ENCODE measurements at regions not wholly inside any gene's neighbourhood (a gene's known extent, or its start where the extent isn't known, plus 50 kb on each side); places are given as distances from the start of the nearest gene placed in this dataset.

DNA sequence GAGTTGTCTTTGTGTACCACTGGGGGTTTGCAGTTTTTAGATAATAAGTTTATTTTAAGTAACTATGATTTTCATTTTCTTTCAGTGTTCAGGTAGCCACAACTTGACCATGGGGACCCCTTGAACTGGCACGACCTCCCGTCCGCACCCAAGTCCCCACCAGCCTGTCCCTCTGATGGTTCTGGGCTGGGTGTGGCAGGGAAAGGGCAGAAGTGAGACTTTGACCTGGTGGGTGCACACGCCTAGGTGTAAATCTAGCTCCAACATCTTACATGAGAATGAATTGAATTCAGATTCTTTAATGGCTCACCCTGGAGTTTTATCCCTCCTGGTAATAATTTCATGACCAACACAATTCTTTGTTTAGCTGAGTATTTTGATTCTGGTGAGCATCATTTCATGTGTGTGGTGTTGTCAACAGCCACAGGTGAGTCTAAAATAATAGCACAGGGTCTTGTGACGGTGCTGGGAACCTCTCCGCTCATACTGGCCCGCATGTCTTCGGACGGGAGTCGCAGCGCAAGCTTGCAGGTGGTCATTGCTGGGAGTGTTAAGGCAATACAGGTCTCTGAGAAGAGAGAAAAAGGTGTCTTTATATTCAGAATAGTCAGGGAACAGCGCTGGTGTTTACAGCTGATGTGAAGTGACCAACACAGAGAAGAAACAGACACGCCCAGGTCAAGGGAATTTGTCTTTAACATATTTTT lies 50.8 kb upstream of the POFUT2 start:
- H3K36me3 Mint-ChIP-seq: no peaks in the 10 kb centered on the region
- no peak overlapping the region for H3K4me3 Mint-ChIP-seq
- H3K27ac Mint-ChIP-seq: no peak overlapping the region
- no peak for ATAC-seq
- no peak for DNase-seq (ENCODE audit: low spot score in 2 of 2)
- no peaks in the 10 kb centered on the region for H3K4me1 Mint-ChIP-seq
- H3K9me3 Mint-ChIP-seq: no peaks in the 10 kb centered on the region

DNA sequence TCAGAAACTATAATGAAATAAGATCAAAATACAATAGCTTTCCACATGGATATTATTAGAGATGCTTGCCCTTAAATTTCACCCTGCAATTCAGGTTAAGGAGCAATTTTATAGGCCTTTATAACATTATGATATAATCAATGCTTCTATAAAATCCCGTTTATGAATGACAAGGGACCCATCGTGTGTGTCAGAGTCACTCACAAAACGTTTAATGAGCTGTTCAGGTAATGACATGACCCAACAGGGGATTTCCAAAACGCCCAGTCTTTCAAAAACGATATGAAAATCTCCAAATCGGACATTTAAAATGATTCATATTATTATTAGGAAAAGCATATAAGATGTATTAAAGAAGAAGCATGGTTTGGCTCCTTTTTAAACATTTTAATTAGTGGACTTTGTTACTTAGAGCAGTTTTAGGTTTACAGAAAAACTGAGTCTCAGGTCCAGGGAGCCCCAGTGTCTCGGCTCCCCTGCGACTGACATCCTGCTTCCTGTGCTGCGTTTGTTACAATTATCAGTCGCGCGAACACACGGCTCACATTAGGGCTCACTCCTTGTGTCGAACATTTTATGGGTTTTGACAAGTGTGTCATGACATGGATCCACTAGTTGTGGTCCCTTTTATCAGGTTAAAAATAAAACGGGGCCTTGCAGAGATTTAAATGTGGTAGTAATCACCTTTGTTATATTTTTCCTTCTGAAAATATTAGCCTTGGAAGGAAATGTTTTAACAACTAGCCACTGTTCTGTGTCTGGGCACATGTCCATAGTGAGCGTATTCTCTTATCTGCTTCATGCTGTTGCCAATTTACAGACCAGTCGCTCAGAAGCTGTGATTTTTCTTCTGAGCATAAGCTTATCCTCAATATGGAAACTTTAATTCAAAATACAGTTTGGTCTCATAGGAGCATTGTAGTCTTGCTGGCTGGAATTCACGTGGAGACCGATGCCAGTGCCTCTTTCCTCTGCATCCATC lies 52.0 kb upstream of the POFUT2 start:
- H3K4me3 Mint-ChIP-seq: no peak overlapping the region
- DNase-seq (ENCODE audit: low spot score in 2 of 2) (no peak), ATAC-seq (peak; percentile 49)
- no peaks in the 10 kb centered on the region for H3K4me1 Mint-ChIP-seq
- H3K27ac Mint-ChIP-seq: no peak overlapping the region
- no peaks in the 10 kb centered on the region for H3K36me3 Mint-ChIP-seq
- no peaks in the 10 kb centered on the region for H3K9me3 Mint-ChIP-seq

DNA sequence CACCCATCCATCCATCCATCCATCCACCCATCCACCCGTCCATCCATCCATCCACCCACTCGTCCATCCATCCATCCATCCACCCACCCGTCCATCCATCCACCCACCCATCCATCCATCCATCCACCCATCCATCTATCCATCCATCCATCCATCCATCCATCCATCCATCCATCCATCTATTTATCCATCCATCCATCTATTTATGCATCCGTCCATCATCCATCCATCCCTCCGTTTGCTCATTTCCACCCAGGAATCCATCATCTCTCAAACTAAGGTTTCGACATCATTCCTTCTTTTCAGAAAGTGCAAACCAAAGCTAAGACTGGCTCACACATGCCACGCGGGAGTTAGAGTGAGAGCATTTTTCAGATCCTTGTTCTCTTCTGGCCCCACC lies 52.8 kb upstream of the POFUT2 start:
- no peak for DNase-seq (ENCODE audit: low spot score in 2 of 2)
- Mint-ChIP-seq H3K4me1 (no peaks in the 10 kb centered on the region), H3K4me3 (no peak overlapping the region), H3K9me3 (no peaks in the 10 kb centered on the region), H3K27ac (no peak overlapping the region), H3K36me3 (no peaks in the 10 kb centered on the region)
- no peak for ATAC-seq

DNA sequence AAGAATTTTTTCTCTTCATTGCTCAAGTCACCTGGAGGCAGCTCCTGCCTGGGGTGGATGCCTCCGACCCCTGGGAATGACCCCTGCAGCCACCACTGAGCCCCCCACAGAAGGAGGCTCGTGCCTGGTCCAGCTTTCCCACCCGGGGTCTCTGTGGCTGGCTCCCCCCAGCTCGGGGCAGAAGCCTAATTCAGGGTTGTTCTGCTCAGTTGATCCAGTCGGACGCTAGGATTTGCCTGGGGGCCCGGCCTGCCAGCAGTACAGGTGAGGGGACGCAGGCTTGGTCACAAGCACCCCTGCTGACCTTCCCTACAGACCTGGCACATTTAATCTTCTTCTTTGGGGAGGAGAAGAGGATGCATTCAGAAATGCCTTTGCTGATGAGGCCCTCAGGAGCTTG lies 53.6 kb upstream of the POFUT2 start:
- no peak for ATAC-seq
- Mint-ChIP-seq H3K9me3 (no peaks in the 10 kb centered on the region), H3K4me1 (no peaks in the 10 kb centered on the region), H3K36me3 (no peaks in the 10 kb centered on the region), H3K4me3 (no peak overlapping the region), H3K27ac (no peak overlapping the region)
- no peak for DNase-seq (ENCODE audit: low spot score in 2 of 2)

DNA sequence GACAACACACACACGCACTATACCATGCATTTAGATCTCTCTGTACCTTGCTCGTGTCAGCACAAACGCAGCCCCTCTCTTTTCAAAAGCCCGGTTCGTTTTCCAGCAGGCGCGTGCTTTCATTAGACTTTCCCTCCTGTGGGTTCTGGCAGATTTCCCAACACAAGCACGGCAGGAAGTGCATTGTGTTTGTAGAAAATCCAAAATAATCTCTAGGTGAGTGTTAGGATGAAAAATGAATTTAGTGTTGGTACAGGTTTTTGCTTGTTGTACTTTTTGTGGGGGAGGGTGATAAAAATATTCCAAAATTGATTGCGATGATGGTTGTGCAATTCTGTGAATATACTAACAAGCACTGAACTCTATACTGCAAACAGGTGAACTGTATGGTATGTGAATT lies 54.1 kb upstream of the POFUT2 start:
- Mint-ChIP-seq H3K9me3 (no peaks in the 10 kb centered on the region), H3K4me1 (no peaks in the 10 kb centered on the region), H3K36me3 (no peaks in the 10 kb centered on the region), H3K4me3 (no peak overlapping the region), H3K27ac (no peak overlapping the region)
- no peak for ATAC-seq
- no peak for DNase-seq (ENCODE audit: low spot score in 2 of 2)

DNA sequence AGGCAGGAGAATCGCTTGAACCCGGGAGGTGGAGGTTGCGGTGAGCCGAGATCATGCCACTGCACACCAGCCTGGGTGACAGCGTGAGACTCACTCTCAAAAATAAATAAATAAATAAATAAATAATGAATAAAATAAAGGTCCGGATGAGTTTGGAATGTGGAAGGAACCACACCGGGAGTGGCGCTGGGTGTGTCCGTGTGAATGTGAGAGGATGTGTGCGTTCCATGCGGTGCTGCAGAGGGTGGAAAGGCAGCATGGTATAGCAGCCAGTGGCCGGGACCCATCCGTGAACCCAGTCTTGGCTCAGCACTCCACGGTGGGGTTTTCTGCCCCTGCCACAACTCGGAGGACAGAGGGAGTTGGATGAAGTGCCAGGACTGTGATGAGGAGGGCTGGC lies 56.2 kb upstream of the POFUT2 start:
- H3K4me3 Mint-ChIP-seq: no peak overlapping the region
- peak; percentile 16 for ATAC-seq
- H3K4me1 Mint-ChIP-seq: no peaks in the 10 kb centered on the region
- no peaks in the 10 kb centered on the region for H3K9me3 Mint-ChIP-seq
- H3K36me3 Mint-ChIP-seq: no peaks in the 10 kb centered on the region
- no peak overlapping the region for H3K27ac Mint-ChIP-seq
- no peak for DNase-seq (ENCODE audit: low spot score in 2 of 2)

DNA sequence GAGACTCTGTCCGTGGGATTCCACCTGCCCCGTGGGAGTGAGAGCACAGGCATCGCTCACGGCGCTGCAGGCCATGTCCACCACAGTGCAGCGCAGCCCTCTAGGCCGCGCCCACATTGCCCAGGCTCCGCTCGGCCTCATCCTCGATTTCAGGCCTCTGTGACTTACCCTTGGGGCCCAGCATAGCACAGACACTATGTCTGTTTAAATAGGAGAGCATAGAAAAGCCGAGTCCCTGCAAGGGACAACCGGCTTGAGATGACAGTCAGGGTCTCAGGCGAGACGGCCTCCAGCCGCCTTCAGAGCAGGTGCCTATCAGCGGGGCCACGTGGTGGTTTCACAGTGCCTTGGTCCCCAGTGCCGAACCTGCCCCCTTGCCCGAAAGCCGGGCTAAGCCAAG lies 56.9 kb upstream of the POFUT2 start:
- no peaks in the 10 kb centered on the region for H3K9me3 Mint-ChIP-seq
- DNase-seq (ENCODE audit: low spot score in 2 of 2): no peak
- H3K4me1 Mint-ChIP-seq: no peaks in the 10 kb centered on the region
- no peak for ATAC-seq
- no peak overlapping the region for H3K27ac Mint-ChIP-seq
- no peaks in the 10 kb centered on the region for H3K36me3 Mint-ChIP-seq
- H3K4me3 Mint-ChIP-seq: no peak overlapping the region

DNA sequence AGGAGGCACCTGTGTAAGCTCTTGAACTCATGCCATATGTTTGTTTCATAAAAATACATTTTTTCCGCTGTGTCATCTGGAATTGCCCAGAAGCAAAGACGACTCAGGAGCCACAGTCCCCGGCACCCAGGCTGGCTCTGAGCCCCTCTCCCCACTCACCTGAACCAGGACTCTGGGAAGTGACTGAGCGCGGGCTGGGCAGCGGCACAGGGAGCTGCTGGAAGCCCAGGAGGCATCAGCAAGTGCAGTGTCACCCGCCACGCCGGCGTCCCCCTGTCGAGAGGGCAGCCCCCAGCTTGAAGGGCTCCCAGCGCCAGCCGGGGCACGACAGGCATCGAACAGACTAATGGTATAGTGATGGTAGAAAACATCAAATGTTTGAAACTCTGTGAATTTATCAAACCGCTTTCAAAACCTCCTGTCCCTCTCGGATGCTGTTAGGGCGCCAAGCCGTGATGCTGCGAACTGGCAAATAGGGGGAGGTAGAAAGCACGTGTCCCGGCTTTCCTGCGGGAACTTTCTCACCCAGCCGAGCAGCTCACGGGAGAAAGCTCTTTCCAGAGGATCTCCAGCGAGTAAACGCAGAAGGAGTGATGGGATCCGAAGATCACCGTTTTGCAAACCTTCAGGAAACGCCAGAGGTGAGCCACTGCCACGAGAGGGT lies 57.8 kb upstream of the COL18A1 start:
- Mint-ChIP-seq H3K27ac (no peak overlapping the region), H3K4me1 (no peaks in the 10 kb centered on the region), H3K9me3 (no peaks in the 10 kb centered on the region), H3K36me3 (no peaks in the 10 kb centered on the region), H3K4me3 (no peak overlapping the region)
- no peak for ATAC-seq
- no peak for DNase-seq (ENCODE audit: low spot score in 2 of 2)

DNA sequence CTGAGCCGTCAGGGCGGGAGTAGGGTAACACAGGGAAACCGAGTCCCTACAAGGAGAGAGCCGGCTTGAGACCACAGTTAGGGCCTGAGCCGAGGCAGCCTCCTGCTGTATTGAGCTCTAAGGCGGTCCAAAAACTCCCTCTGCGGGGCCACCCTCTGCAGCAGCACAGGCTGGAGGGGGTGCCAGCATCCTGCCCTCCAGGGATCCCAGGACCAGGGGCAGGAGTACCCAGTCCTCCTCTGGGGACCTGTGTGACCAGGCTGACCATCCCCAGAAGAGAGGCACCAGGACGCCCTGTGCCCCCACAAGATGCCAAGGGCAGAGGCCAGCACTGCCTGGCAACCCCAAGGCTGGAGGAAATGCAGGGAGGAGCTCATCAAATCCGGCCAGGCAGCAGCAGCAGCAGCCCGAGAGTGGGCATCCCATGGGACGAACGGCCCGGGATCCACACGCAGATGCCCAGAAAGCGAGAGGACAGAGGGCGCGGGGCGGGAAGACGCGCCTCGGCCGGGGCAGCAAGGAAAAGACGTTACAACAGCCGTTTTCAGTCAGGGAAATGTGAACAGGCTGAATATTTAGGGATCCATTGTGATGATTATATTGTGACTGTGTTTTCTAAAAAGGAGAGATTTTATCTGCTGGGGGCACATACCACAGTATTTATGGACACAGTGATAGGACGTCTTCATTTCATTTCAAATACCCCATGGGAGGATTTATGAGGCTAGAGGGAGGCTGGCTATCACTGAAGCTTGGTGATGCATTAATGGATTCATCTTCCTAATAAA lies 57.1 kb upstream of the COL18A1 start:
- DNase-seq (ENCODE audit: low spot score in 2 of 2) (no peak), ATAC-seq (no peak)
- Mint-ChIP-seq H3K9me3 (no peaks in the 10 kb centered on the region), H3K36me3 (no peaks in the 10 kb centered on the region), H3K27ac (no peak overlapping the region), H3K4me3 (no peak overlapping the region), H3K4me1 (no peaks in the 10 kb centered on the region)

DNA sequence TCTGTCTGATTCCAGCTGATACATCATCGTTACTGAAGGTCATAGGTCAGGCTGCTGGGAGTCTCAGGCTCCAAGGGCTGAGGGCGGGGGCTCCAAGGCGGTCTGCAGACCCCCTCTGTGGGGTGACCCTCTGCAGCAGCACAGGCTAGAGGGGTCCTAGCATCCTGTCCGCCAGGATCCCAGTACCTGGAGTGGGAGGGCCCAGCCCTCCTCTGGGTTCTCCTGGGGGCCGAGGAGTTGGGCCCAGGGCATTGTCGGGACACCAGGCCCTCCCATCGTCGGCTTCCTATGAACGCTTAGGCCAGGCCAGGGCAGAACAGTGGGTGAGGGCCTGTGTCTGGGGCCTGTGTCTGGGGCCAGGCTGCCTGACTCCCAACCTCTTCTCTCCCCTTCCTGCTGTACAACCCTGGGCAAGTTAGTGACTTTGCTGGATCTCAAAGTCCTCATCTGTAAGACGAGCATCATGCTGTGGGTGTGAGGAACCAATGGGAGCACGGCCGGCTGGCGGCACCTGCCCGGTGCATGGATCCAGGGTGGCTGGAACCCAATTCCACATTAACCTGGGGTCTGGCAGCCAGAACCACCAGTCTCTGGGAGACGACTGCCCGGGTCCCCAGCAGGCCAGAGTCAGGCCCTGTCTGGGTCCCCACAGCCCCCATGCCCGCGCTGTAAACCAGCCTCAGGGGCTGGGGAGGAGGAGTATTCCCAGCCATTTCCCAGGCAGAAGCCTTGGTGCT lies 56.2 kb upstream of the COL18A1 start:
- Mint-ChIP-seq H3K9me3 (no peaks in the 10 kb centered on the region), H3K4me3 (no peak overlapping the region), H3K27ac (no peak overlapping the region), H3K4me1 (no peaks in the 10 kb centered on the region), H3K36me3 (no peaks in the 10 kb centered on the region)
- no peak for DNase-seq (ENCODE audit: low spot score in 2 of 2)
- no peak for ATAC-seq

DNA sequence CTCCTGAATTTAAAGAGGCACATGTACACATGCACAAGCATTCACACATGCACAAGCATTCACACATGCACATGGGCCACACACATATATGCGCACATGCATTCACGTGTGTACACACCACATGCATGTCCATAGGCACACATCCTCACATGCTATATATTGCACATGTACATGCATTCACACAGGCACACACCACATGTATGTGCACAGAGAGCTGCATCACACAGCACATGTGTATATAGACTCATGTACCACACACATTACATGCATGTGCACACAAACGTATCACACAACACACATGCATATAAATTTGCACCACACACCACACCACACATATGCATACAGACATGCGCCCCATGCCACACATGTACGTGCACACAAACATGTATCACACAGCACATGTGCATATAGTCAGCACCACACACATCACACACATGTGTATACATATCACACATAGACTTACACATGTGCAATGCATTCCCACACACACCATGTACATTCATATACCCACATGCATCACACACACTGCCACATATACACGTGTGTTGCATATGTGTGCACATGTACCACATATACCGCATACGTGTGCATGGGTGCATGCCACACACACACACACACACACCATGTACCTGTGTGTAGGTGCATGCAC lies 54.6 kb upstream of the COL18A1 start:
- no peak overlapping the region for H3K27ac Mint-ChIP-seq
- DNase-seq (ENCODE audit: low spot score in 2 of 2) (no peak), ATAC-seq (no peak)
- H3K4me3 Mint-ChIP-seq: no peak overlapping the region
- no peaks in the 10 kb centered on the region for H3K9me3 Mint-ChIP-seq
- H3K36me3 Mint-ChIP-seq: no peaks in the 10 kb centered on the region
- peaks cover under 1% of the 10 kb centered on the region for H3K4me1 Mint-ChIP-seq

DNA sequence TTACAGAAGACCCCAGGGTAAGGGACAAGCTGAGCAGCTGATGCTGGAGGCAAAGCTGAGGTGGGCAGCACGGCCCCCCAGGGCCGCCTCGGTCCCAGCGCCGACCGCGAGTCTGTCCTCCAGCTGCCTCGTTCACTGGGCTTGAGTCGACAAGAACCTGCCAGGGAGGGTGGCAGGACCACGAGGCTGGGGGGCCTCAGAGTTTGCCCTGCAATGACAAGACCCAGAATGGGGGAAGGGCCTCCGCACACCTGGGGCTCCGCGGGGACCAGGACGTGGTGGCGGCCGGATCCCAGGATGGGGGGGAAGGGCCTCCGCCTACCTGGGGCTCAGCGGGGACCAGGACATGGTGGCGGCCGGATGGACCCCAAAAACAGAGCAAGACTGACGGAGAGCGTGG lies 53.9 kb upstream of the COL18A1 start:
- no peak for DNase-seq (ENCODE audit: low spot score in 2 of 2)
- no peak overlapping the region for H3K27ac Mint-ChIP-seq

DNA sequence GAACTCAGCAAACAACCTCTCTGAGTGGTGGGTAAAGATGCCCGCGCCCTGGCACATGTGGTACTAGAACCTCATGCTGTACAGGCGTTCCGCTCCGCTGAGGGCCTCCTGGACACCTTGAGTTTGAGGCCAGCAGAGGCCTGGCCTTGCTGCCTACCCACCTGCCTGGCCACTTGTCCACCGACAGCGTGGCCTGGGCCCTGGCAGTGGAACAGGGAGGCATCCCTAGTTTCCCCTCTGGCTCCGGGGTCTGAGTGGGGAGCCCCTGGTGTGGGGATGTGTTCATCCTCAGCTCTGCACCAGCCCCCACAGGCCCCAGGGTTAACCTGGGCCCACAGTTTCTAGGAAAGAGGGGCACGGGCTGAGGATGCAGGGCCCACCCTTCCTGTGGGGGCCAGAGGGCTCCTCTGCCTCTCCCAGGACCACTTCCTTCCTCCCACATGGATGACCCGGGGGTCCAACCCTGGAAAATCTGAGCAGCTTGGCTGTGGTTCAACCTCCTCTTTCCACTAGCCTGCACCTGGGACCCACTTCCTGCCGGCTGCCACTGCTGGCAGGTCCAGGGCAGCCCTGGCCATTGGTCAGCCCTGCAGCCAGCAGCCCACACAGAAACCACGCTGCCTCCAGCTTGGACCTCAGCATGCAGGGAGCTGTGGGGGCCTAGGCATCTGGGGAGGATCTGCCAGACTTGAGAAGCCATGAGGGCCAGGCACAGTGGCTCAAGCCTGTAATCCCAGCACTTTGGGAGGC lies 53.3 kb upstream of the COL18A1 start:
- H3K36me3 Mint-ChIP-seq: no peaks in the 10 kb centered on the region
- H3K4me1 Mint-ChIP-seq: peaks cover 8% of the 10 kb centered on the region
- no peaks in the 10 kb centered on the region for H3K9me3 Mint-ChIP-seq
- DNase-seq (ENCODE audit: low spot score in 2 of 2): no peak
- no peak for ATAC-seq
- no peak overlapping the region for H3K27ac Mint-ChIP-seq
- H3K4me3 Mint-ChIP-seq: no peak overlapping the region

More for the DNA sequence above, 53.9 kb upstream of the COL18A1 start:
- no peak for ATAC-seq
- no peaks in the 10 kb centered on the region for H3K9me3 Mint-ChIP-seq
- no peaks in the 10 kb centered on the region for H3K36me3 Mint-ChIP-seq
- peaks cover 8% of the 10 kb centered on the region for H3K4me1 Mint-ChIP-seq
- no peak overlapping the region for H3K4me3 Mint-ChIP-seq

Data from stimulated activated effector memory CD8-positive, alpha-beta T cell treated with anti-CD3 and anti-CD28 coated beads, Interleukin-12 subunit alpha, Interleukin-12 subunit beta, amount 100 ng/mL, for 72 hours (primary cell).